ENCODE measurements at regions not wholly inside any gene's neighbourhood (a gene's known extent, or its start where the extent isn't known, plus 50 kb on each side); places are given as distances from the start of the nearest gene placed in this dataset.
"Not testable (repeated sequence)": the region's sequence is repeated elsewhere in the genome, so short reads cannot be mapped to it uniquely, and the experiment has no call there.

GRCh38 chrX:81390237-81390636 lies 188.3 kb downstream of the SH3BGRL start:
- H3K4me3 ChIP-seq (ENCODE audit: low read depth, low read length), result no peak overlapping the region
- DNase-seq (ENCODE audit: low read depth, low spot score), result no peak
- TF ChIP-seq CTCF (IDR thresholded peaks at IDR 0.05; ENCODE audit: insufficient read depth, low read length, missing control alignments), result no peak
- ChIA-PET POLR2A (no interaction called here), CTCF (no interaction called here)

GRCh38 chrX:81392396-81392795 lies 190.5 kb downstream of the SH3BGRL start:
- CTCF ChIA-PET, result no interaction called here

GRCh38 chrX:81405781-81406180 lies 203.9 kb downstream of the SH3BGRL start:
- TF ChIP-seq CTCF (IDR thresholded peaks at IDR 0.05; ENCODE audit: insufficient read depth, low read length, missing control alignments), result no peak
- DNase-seq (ENCODE audit: low read depth, low spot score), result no peak
- ChIA-PET POLR2A (no interaction called here), CTCF (no interaction called here)
- H3K4me3 ChIP-seq (ENCODE audit: low read depth, low read length), result no peak overlapping the region

More at GRCh38 chrX:81392396-81392795, 190.5 kb downstream of the SH3BGRL start:
- H3K4me3 ChIP-seq (ENCODE audit: low read depth, low read length), result no peak overlapping the region
- no peak for TF ChIP-seq CTCF (IDR thresholded peaks at IDR 0.05; ENCODE audit: insufficient read depth, low read length, missing control alignments)
- DNase-seq (ENCODE audit: low read depth, low spot score), result no peak
- POLR2A ChIA-PET, result no interaction called here

- no peak overlapping the region for H3K4me3 ChIP-seq (ENCODE audit: low read depth, low read length)
- ChIA-PET POLR2A (no interaction called here), CTCF (no interaction called here)
- no peak for TF ChIP-seq CTCF (IDR thresholded peaks at IDR 0.05; ENCODE audit: insufficient read depth, low read length, missing control alignments)
- no peak for DNase-seq (ENCODE audit: low read depth, low spot score)
Measured at GRCh38 chrX:81411517-81411916, 209.6 kb downstream of the SH3BGRL start.

- ChIA-PET CTCF (no interaction called here), POLR2A (no interaction called here)
- TF ChIP-seq CTCF (IDR thresholded peaks at IDR 0.05; ENCODE audit: insufficient read depth, low read length, missing control alignments), result no peak
- no peak overlapping the region for H3K4me3 ChIP-seq (ENCODE audit: low read depth, low read length)
- no peak for DNase-seq (ENCODE audit: low read depth, low spot score)
Measured at GRCh38 chrX:81412428-81412827, 210.5 kb downstream of the SH3BGRL start.

- CTCF ChIA-PET; H3K4me3 ChIP-seq (ENCODE audit: low read depth, low read length); POLR2A ChIA-PET; DNase-seq (ENCODE audit: low read depth, low spot score): not testable (repeated sequence)
Measured at GRCh38 chrX:81412857-81413256, 211.0 kb downstream of the SH3BGRL start.

GRCh38 chrX:81414630-81415029 lies 212.7 kb downstream of the SH3BGRL start:
- ChIA-PET CTCF (no interaction called here), POLR2A (no interaction called here)
- no peak overlapping the region for H3K4me3 ChIP-seq (ENCODE audit: low read depth, low read length)
- TF ChIP-seq CTCF (IDR thresholded peaks at IDR 0.05; ENCODE audit: insufficient read depth, low read length, missing control alignments), result no peak
- DNase-seq (ENCODE audit: low read depth, low spot score), result no peak
